ENCODE measurements at regions not wholly inside any gene's neighbourhood (a gene's known extent, or its start where the extent isn't known, plus 50 kb on each side); places are given as distances from the start of the nearest gene placed in this dataset.
"Not testable (repeated sequence)": the region's sequence is repeated elsewhere in the genome, so short reads cannot be mapped to it uniquely, and the experiment has no call there.

GRCh38 chr22:11795979-11796378 lies 3732.0 kb upstream of the OR11H1 start:
- H3K36me3 ChIP-seq (ENCODE audit: control insufficient read depth in 2 of 2, extremely low read depth in 1 of 2, insufficient read depth in 2 of 2, low read length in 2 of 2); H3K27ac ChIP-seq (ENCODE audit: insufficient read depth, low read depth, low read length); FAIRE-seq; H3K27me3 ChIP-seq (ENCODE audit: control insufficient read depth in 2 of 2, insufficient read depth in 2 of 2, low read length in 2 of 2); H4K20me1 ChIP-seq (replicated peaks; ENCODE audit: control insufficient read depth, extremely low read depth, insufficient read depth, low read length); dilution Hi-C loops (cut with MboI; ENCODE audit: extremely low pct_ligation_motif_present, low sequenced_read_pairs); H3K9me1 ChIP-seq (replicated peaks; ENCODE audit: control insufficient read depth, extremely low read depth, insufficient read depth, low read length); H3K4me2 ChIP-seq (ENCODE audit: insufficient read depth, low read length); H3K9me3 ChIP-seq (replicated peaks; ENCODE audit: control insufficient read depth, insufficient read depth, low read length); CTCF ChIA-PET; intact Hi-C loops (cut with micrococcal nuclease); H2AFZ ChIP-seq (ENCODE audit: low read depth, low read length); H3K9ac ChIP-seq (replicated peaks; ENCODE audit: extremely low read depth, insufficient read depth, low read length); DNase-seq (ENCODE audit: low read depth, low spot score); H3K4me3 ChIP-seq (replicated peaks in 1 of 3; ENCODE audit: insufficient read depth in 1 of 3, low read depth in 1 of 3, low read length in 3 of 3); H3K4me1 ChIP-seq (ENCODE audit: control insufficient read depth, extremely low read depth, insufficient read depth, low read length); BruUV-seq (replicated peaks); H3K79me2 ChIP-seq (ENCODE audit: control insufficient read depth, insufficient read depth, low read length); POLR2A ChIA-PET: not testable (repeated sequence)

GRCh38 chr22:11815481-11815880 lies 3712.5 kb upstream of the OR11H1 start:
- H3K4me2 ChIP-seq (ENCODE audit: insufficient read depth, low read length); H3K9me3 ChIP-seq (replicated peaks; ENCODE audit: control insufficient read depth, insufficient read depth, low read length); H3K27ac ChIP-seq (ENCODE audit: insufficient read depth, low read depth, low read length); DNase-seq (ENCODE audit: low read depth, low spot score); H4K20me1 ChIP-seq (replicated peaks; ENCODE audit: control insufficient read depth, extremely low read depth, insufficient read depth, low read length); H3K79me2 ChIP-seq (ENCODE audit: control insufficient read depth, insufficient read depth, low read length); H3K9ac ChIP-seq (replicated peaks; ENCODE audit: extremely low read depth, insufficient read depth, low read length); H3K4me3 ChIP-seq (replicated peaks in 1 of 3; ENCODE audit: insufficient read depth in 1 of 3, low read depth in 1 of 3, low read length in 3 of 3); BruUV-seq (replicated peaks); H3K4me1 ChIP-seq (ENCODE audit: control insufficient read depth, extremely low read depth, insufficient read depth, low read length); intact Hi-C loops (cut with micrococcal nuclease); POLR2A ChIA-PET; H3K27me3 ChIP-seq (ENCODE audit: control insufficient read depth in 2 of 2, insufficient read depth in 2 of 2, low read length in 2 of 2); FAIRE-seq; H3K9me1 ChIP-seq (replicated peaks; ENCODE audit: control insufficient read depth, extremely low read depth, insufficient read depth, low read length); CTCF ChIA-PET; H2AFZ ChIP-seq (ENCODE audit: low read depth, low read length); dilution Hi-C loops (cut with MboI; ENCODE audit: extremely low pct_ligation_motif_present, low sequenced_read_pairs); H3K36me3 ChIP-seq (ENCODE audit: control insufficient read depth in 2 of 2, extremely low read depth in 1 of 2, insufficient read depth in 2 of 2, low read length in 2 of 2): not testable (repeated sequence)

- FAIRE-seq; intact Hi-C loops (cut with micrococcal nuclease): not testable (repeated sequence)
These were observed 3709.1 kb upstream of the OR11H1 start for GRCh38 chr22:11818845-11819244.

GRCh38 chr22:11822326-11822725 lies 3705.7 kb upstream of the OR11H1 start:
- H2AFZ ChIP-seq (ENCODE audit: low read depth, low read length); CTCF ChIA-PET; H3K4me1 ChIP-seq (ENCODE audit: control insufficient read depth, extremely low read depth, insufficient read depth, low read length); DNase-seq (ENCODE audit: low read depth, low spot score); dilution Hi-C loops (cut with MboI; ENCODE audit: extremely low pct_ligation_motif_present, low sequenced_read_pairs); H4K20me1 ChIP-seq (replicated peaks; ENCODE audit: control insufficient read depth, extremely low read depth, insufficient read depth, low read length); BruUV-seq (replicated peaks); H3K9me1 ChIP-seq (replicated peaks; ENCODE audit: control insufficient read depth, extremely low read depth, insufficient read depth, low read length); H3K27ac ChIP-seq (ENCODE audit: insufficient read depth, low read depth, low read length); H3K4me2 ChIP-seq (ENCODE audit: insufficient read depth, low read length); H3K36me3 ChIP-seq (ENCODE audit: control insufficient read depth in 2 of 2, extremely low read depth in 1 of 2, insufficient read depth in 2 of 2, low read length in 2 of 2); POLR2A ChIA-PET; H3K9ac ChIP-seq (replicated peaks; ENCODE audit: extremely low read depth, insufficient read depth, low read length); H3K79me2 ChIP-seq (ENCODE audit: control insufficient read depth, insufficient read depth, low read length); FAIRE-seq; H3K27me3 ChIP-seq (ENCODE audit: control insufficient read depth in 2 of 2, insufficient read depth in 2 of 2, low read length in 2 of 2); H3K4me3 ChIP-seq (replicated peaks in 1 of 3; ENCODE audit: insufficient read depth in 1 of 3, low read depth in 1 of 3, low read length in 3 of 3); H3K9me3 ChIP-seq (replicated peaks; ENCODE audit: control insufficient read depth, insufficient read depth, low read length); intact Hi-C loops (cut with micrococcal nuclease): not testable (repeated sequence)

More at GRCh38 chr22:11818845-11819244, 3709.1 kb upstream of the OR11H1 start:
- dilution Hi-C loops (cut with MboI; ENCODE audit: extremely low pct_ligation_motif_present, low sequenced_read_pairs); DNase-seq (ENCODE audit: low read depth, low spot score); H4K20me1 ChIP-seq (replicated peaks; ENCODE audit: control insufficient read depth, extremely low read depth, insufficient read depth, low read length); H3K9me3 ChIP-seq (replicated peaks; ENCODE audit: control insufficient read depth, insufficient read depth, low read length); H3K4me3 ChIP-seq (replicated peaks in 1 of 3; ENCODE audit: insufficient read depth in 1 of 3, low read depth in 1 of 3, low read length in 3 of 3); H3K27me3 ChIP-seq (ENCODE audit: control insufficient read depth in 2 of 2, insufficient read depth in 2 of 2, low read length in 2 of 2); H3K9ac ChIP-seq (replicated peaks; ENCODE audit: extremely low read depth, insufficient read depth, low read length); POLR2A ChIA-PET; H2AFZ ChIP-seq (ENCODE audit: low read depth, low read length); H3K79me2 ChIP-seq (ENCODE audit: control insufficient read depth, insufficient read depth, low read length); H3K4me2 ChIP-seq (ENCODE audit: insufficient read depth, low read length); H3K9me1 ChIP-seq (replicated peaks; ENCODE audit: control insufficient read depth, extremely low read depth, insufficient read depth, low read length); H3K27ac ChIP-seq (ENCODE audit: insufficient read depth, low read depth, low read length); H3K4me1 ChIP-seq (ENCODE audit: control insufficient read depth, extremely low read depth, insufficient read depth, low read length); CTCF ChIA-PET; BruUV-seq (replicated peaks); H3K36me3 ChIP-seq (ENCODE audit: control insufficient read depth in 2 of 2, extremely low read depth in 1 of 2, insufficient read depth in 2 of 2, low read length in 2 of 2): not testable (repeated sequence)
